SK-N-SH (cell line): ENCODE measurements at regions not wholly inside any gene's neighbourhood (a gene's known extent, or its start where the extent isn't known, plus 50 kb on each side); places are given as distances from the start of the nearest gene placed in this dataset.

ENCODE experiments used
- CTCF ChIA-PET: fragments of 300-600, 350-600 bp; formaldehyde crosslinking; extraction: SDS; loops from one replicate; lab custom pipeline; 2021; lab: Yijun Ruan, JAX
- POLR2A ChIA-PET: fragments of 350-600 bp; sonication (Branson Sonifier 250); formaldehyde crosslinking; extraction: SDS; loops from one replicate; lab custom pipeline; 2020; ENCODE audit warnings: antibody characterized with exemption, inconsistent platforms; lab: Yijun Ruan, JAX
- DNase-seq: peaks from one replicate; pipeline ENCODE4 v3.0.0; 2012
- H2AFZ ChIP-seq: fragments of 200-600 bp; sonication (generic); 2 replicates; pipeline ENCODE4 v1.8.1; 2016; ENCODE audit warnings: antibody characterized with exemption, mild to moderate bottlenecking, low read depth
- H3F3A ChIP-seq: fragments of 200-600 bp; sonication (generic); replicated peaks from 2 replicates; pipeline ENCODE3; 2016; ENCODE audit warnings: antibody characterized with exemption, mild to moderate bottlenecking; ENCODE audit not compliant: insufficient read depth
- H3K27ac ChIP-seq, 2 experiments: fragments of 200-500 bp in 1 of 2; fragments of 200-600 bp in 1 of 2; sonication (Bioruptor generic) in 1 of 2; sonication (generic), shearing (Covaris generic) in 1 of 2; 2 replicates each; pipeline versions ENCODE4 v1.5.1 to v1.6.1; 2014 to 2016; ENCODE audit warnings: low read depth in 2 of 2, inconsistent platforms in 1 of 2, low read length in 1 of 2, mild to moderate bottlenecking in 1 of 2, mixed read lengths in 1 of 2
- H3K27me3 ChIP-seq: fragments of 200-600 bp; sonication (generic), shearing (Covaris generic); 2 replicates; pipeline ENCODE4 v1.6.1; 2016; ENCODE audit warnings: mixed run types; ENCODE audit not compliant: insufficient read depth
- H3K36me3 ChIP-seq, 2 experiments: fragments of 200-500 bp in 1 of 2; fragments of 200-600 bp in 1 of 2; sonication (Bioruptor generic) in 1 of 2; sonication (generic) in 1 of 2; replicated peaks in 1 of 2; 2 replicates each; pipeline versions ENCODE3 to v1.5.1; 2014 to 2016; ENCODE audit warnings: low read length in 1 of 2, mild to moderate bottlenecking in 1 of 2; ENCODE audit not compliant: insufficient read depth in 2 of 2, control insufficient read depth in 1 of 2
- H3K4me1 ChIP-seq, 2 experiments: fragments of 200-500 bp in 1 of 2; fragments of 200-600 bp in 1 of 2; sonication (Bioruptor generic) in 1 of 2; sonication (generic), shearing (Covaris generic) in 1 of 2; 2 replicates each; pipeline versions ENCODE4 v1.5.1 to v1.6.1; 2014 to 2016; ENCODE audit warnings: low read depth in 1 of 2, low read length in 1 of 2, mixed run types in 1 of 2; ENCODE audit not compliant: insufficient read depth in 2 of 2, control insufficient read depth in 1 of 2
- H3K4me2 ChIP-seq: fragments of 200-600 bp; sonication (generic), shearing (Covaris generic); 2 replicates; pipeline ENCODE4 v1.6.1; 2017; ENCODE audit warnings: mixed run types
- H3K4me3 ChIP-seq, 2 experiments: fragments of 200-500 bp in 1 of 2; fragments of 200-600 bp in 1 of 2; sonication (Bioruptor generic) in 1 of 2; sonication (generic), shearing (Covaris generic) in 1 of 2; 2 replicates each; pipeline versions ENCODE4 v1.5.1 to v1.8.1; 2014 to 2016; ENCODE audit warnings: low read depth in 2 of 2, inconsistent platforms in 1 of 2, low read length in 1 of 2, mild to moderate bottlenecking in 1 of 2, mixed read lengths in 1 of 2, moderate library complexity in 1 of 2
- H3K79me2 ChIP-seq: fragments of 200-600 bp; sonication (generic); 2 replicates; pipeline ENCODE4 v1.8.1; 2017; ENCODE audit warnings: mild to moderate bottlenecking; ENCODE audit not compliant: insufficient read depth
- H3K9ac ChIP-seq: fragments of 200-600 bp; sonication (generic); 2 replicates; pipeline ENCODE4 v1.6.1; 2017; ENCODE audit warnings: mixed run types
- H3K9me2 ChIP-seq: fragments of 200-600 bp; sonication (generic); 2 replicates; pipeline ENCODE4 v1.6.1; 2017; ENCODE audit warnings: mixed run types
- H3K9me3 ChIP-seq: fragments of 200-600 bp; sonication (generic); 2 replicates; pipeline ENCODE4 v1.6.1; 2017; ENCODE audit warnings: mixed run types, mild to moderate bottlenecking, moderate library complexity
- H4K20me1 ChIP-seq: fragments of 200-600 bp; sonication (generic); 2 replicates; pipeline ENCODE4 v1.6.1; 2017; ENCODE audit warnings: mild to moderate bottlenecking, mixed run types; ENCODE audit not compliant: insufficient read depth
- EZH2phosphoT487 ChIP-seq: fragments of 200-600 bp; sonication (generic); IDR thresholded peaks from 2 replicates; pipeline ENCODE4 v1.6.1; 2017; ENCODE audit warnings: low read depth, mixed run types, mild to moderate bottlenecking, antibody characterized with exemption, moderate library complexity, borderline replicate concordance
- FOXM1 ChIP-seq: IDR thresholded peaks from 2 replicates; pipeline ENCODE4 v1.4.0; 2012; ENCODE audit warnings: low read depth, mild to moderate bottlenecking
- IRF3 ChIP-seq: fragments of 150-350 bp; IDR thresholded peaks from 2 replicates; pipeline ENCODE4 v1.6.1; 2016; ENCODE audit warnings: mild to moderate bottlenecking, low read depth, low read length
- MAX ChIP-seq: IDR thresholded peaks from 2 replicates; pipeline ENCODE4 v1.4.0; 2012; ENCODE audit warnings: low read depth
- MXI1 ChIP-seq: IDR thresholded peaks from 2 replicates; pipeline ENCODE4 v1.6.1; 2012; ENCODE audit warnings: mild to moderate bottlenecking, low read depth, low read length, improper control_type of control experiment
- NFIC ChIP-seq: IDR thresholded peaks from 2 replicates; pipeline ENCODE4 v1.4.0; 2012; ENCODE audit warnings: borderline replicate concordance
- PBX3 ChIP-seq: IDR thresholded peaks from 2 replicates; pipeline ENCODE4; 2012
- RAD21 ChIP-seq: IDR thresholded peaks from 2 replicates; pipeline ENCODE4 v1.6.1; 2012; ENCODE audit warnings: mild to moderate bottlenecking, low read length
- RFX5 ChIP-seq: IDR thresholded peaks from 2 replicates; pipeline ENCODE4 v1.6.1; 2012; ENCODE audit warnings: mild to moderate bottlenecking, improper control_type of control experiment, low read length
- RXRA ChIP-seq: IDR thresholded peaks from 2 replicates; pipeline ENCODE4 v1.4.0; 2012; ENCODE audit warnings: low read depth, mild to moderate bottlenecking, borderline replicate concordance
- TCF12 ChIP-seq: IDR thresholded peaks from 2 replicates; pipeline ENCODE4 v1.4.0; 2012
- USF1 ChIP-seq: IDR thresholded peaks from 2 replicates; pipeline ENCODE4 v1.4.0; 2012; ENCODE audit warnings: low read depth, borderline replicate concordance
- YY1 ChIP-seq: IDR thresholded peaks from 2 replicates; pipeline ENCODE4 v1.4.0; 2012; ENCODE audit warnings: low read depth, mild to moderate bottlenecking
- WGBS: methylation state at CpG from one replicate; pipeline ENCODE4 v1.1.6; 2017; ENCODE audit warnings: low lambda C conversion rate; 5-methylcytosine and 5-hydroxymethylcytosine counted together

- Histone ChIP-seq H3F3A (no peaks in the 10 kb centered on the region), H3K4me1 (peaks cover 0 to 4% of the 10 kb centered on the region in 2 experiments; a peak in 1 of 4 replicates), H3K36me3 (no peaks in the 10 kb centered on the region), H3K4me3 (no peak overlapping the region), H3K9ac (no peak overlapping the region), H3K27me3 (no peaks in the 10 kb centered on the region), H3K4me2 (no peak overlapping the region), H3K9me2 (no peaks in the 10 kb centered on the region), H3K79me2 (no peaks in the 10 kb centered on the region), H3K27ac (no peak overlapping the region), H3K9me3 (no peaks in the 10 kb centered on the region), H2AFZ (no peak overlapping the region), H4K20me1 (no peaks in the 10 kb centered on the region)
- POLR2A ChIA-PET: no interaction called here
- whole genome bisulfite sequencing: 43% methylated on average over 6 of the region's 6 CpGs
- CTCF ChIA-PET: no interaction called here
- DNase-seq: no peak
- no peak for TF ChIP-seq EZH2phosphoT487
- TF ChIP-seq RAD21: no peak
- no peak for TF ChIP-seq FOXM1
- no peak for TF ChIP-seq USF1
- TF ChIP-seq RFX5: no peak
- TF ChIP-seq TCF12: no peak
- TF ChIP-seq MXI1: no peak
- TF ChIP-seq YY1: no peak
- no peak for TF ChIP-seq IRF3
- TF ChIP-seq NFIC: no peak
These were observed 231.8 kb upstream of the RBBP8 start for GRCh38 chr18:22701326-22701725.

GRCh38 chr18:22701795-22702194 is 231.3 kb upstream of the RBBP8 start:
- Histone ChIP-seq H3K36me3 (no peaks in the 10 kb centered on the region), H3K4me1 (peaks cover 0 to 4% of the 10 kb centered on the region in 2 experiments; a peak in 1 of 4 replicates), H3K27me3 (no peaks in the 10 kb centered on the region), H2AFZ (no peak overlapping the region), H3K9me2 (no peaks in the 10 kb centered on the region), H3K9me3 (no peaks in the 10 kb centered on the region), H3K9ac (no peak overlapping the region), H3K4me3 (no peak overlapping the region), H4K20me1 (no peaks in the 10 kb centered on the region), H3F3A (no peaks in the 10 kb centered on the region), H3K79me2 (no peaks in the 10 kb centered on the region)
- 48% methylated on average over 4 of the region's 4 CpGs for WGBS
- ChIA-PET POLR2A (no interaction called here), CTCF (no interaction called here)
- DNase-seq: no peak
- TF ChIP-seq MAX: no peak
- TF ChIP-seq RXRA: no peak
- 0 out of 2 replicates have a peak, but pooled peaks have one; percentile 20 for TF ChIP-seq PBX3
- peak; percentile 54 for TF ChIP-seq TCF12
- TF ChIP-seq, all 33 proteins: peak for 2
- Histone ChIP-seq H3K27ac (no peak overlapping the region), H3K4me2 (no peak overlapping the region)
